M059J (cell line): ENCODE measurements at regions not wholly inside any gene's neighbourhood (a gene's known extent, or its start where the extent isn't known, plus 50 kb on each side); places are given as distances from the start of the nearest gene placed in this dataset.

Experiments used
- DNase-seq: peaks from one replicate; pipeline ENCODE4 v3.0.0-alpha.2; 2012; ENCODE audit warnings: low read depth

GRCh38 chr3:177981576-177981975 is 554.7 kb upstream of the KCNMB2 start:
- DNase-seq: no peak

- peak; percentile 50 for DNase-seq
These were observed 554.2 kb upstream of the KCNMB2 start for GRCh38 chr3:177982034-177982433.

GRCh38 chr3:177983320-177983719 is 552.9 kb upstream of the KCNMB2 start:
- DNase-seq: peak; percentile 41

GRCh38 chr3:177992993-177993970 is 543.0 kb upstream of the KCNMB2 start:
- no peak for DNase-seq

GRCh38 chr3:177994976-177995375 is 541.3 kb upstream of the KCNMB2 start:
- no peak for DNase-seq

- no peak for DNase-seq
These were observed 540.7 kb upstream of the KCNMB2 start for GRCh38 chr3:177995381-177996085.

GRCh38 chr3:178001670-178002101 is 534.5 kb upstream of the KCNMB2 start:
- no peak for DNase-seq

- DNase-seq: no peak
These were observed 534.1 kb upstream of the KCNMB2 start for GRCh38 chr3:178002113-178002512.

GRCh38 chr3:178003756-178004155 is 532.5 kb upstream of the KCNMB2 start:
- DNase-seq: no peak

GRCh38 chr3:178005961-178006360 is 530.3 kb upstream of the KCNMB2 start:
- no peak for DNase-seq

- DNase-seq: no peak
These were observed 525.9 kb upstream of the KCNMB2 start for GRCh38 chr3:178010306-178010705.

GRCh38 chr3:178019645-178020044 is 516.6 kb upstream of the KCNMB2 start:
- no peak for DNase-seq

GRCh38 chr3:178022599-178022998 is 513.6 kb upstream of the KCNMB2 start:
- DNase-seq: no peak

GRCh38 chr3:178028933-178029332 is 507.3 kb upstream of the KCNMB2 start:
- DNase-seq: no peak

GRCh38 chr3:178036451-178037144 is 499.6 kb upstream of the KCNMB2 start:
- DNase-seq: no peak

- no peak for DNase-seq
These were observed 494.3 kb upstream of the KCNMB2 start for GRCh38 chr3:178041931-178042330.

- DNase-seq: no peak
These were observed 493.9 kb upstream of the KCNMB2 start for GRCh38 chr3:178042376-178042775.

- no peak for DNase-seq
These were observed 493.2 kb upstream of the KCNMB2 start for GRCh38 chr3:178043084-178043483.

- no peak for DNase-seq
These were observed 491.9 kb upstream of the KCNMB2 start for GRCh38 chr3:178044320-178044719.

GRCh38 chr3:178047496-178047895 is 488.7 kb upstream of the KCNMB2 start:
- DNase-seq: no peak

- DNase-seq: no peak
These were observed 487.5 kb upstream of the KCNMB2 start for GRCh38 chr3:178048768-178049167.

GRCh38 chr3:178054471-178054870 is 481.8 kb upstream of the KCNMB2 start:
- no peak for DNase-seq
